ENCODE measurements at regions not wholly inside any gene's neighbourhood (a gene's known extent, or its start where the extent isn't known, plus 50 kb on each side); places are given as distances from the start of the nearest gene placed in this dataset.

- DNase-seq = no peak
- Mint-ChIP-seq H3K4me3 (no peak overlapping the region), H3K4me1 (no peaks in the 10 kb centered on the region), H3K36me3 (ENCODE audit: low read depth) (no peaks in the 10 kb centered on the region), H3K27me3 (no peaks in the 10 kb centered on the region), H3K9me3 (no peaks in the 10 kb centered on the region), H3K27ac (no peak overlapping the region)
- intact Hi-C loops (cut with micrococcal nuclease) = no loop called here
These were observed 193.5 kb upstream of the HDAC9 start for GRCh38 chr7:18302097-18302496.

- Mint-ChIP-seq H3K27me3 (no peaks in the 10 kb centered on the region), H3K9me3 (no peaks in the 10 kb centered on the region), H3K36me3 (ENCODE audit: low read depth) (no peaks in the 10 kb centered on the region), H3K4me1 (no peaks in the 10 kb centered on the region), H3K4me3 (no peak overlapping the region), H3K27ac (no peak overlapping the region)
- DNase-seq = no peak
- intact Hi-C loops (cut with micrococcal nuclease) = no loop called here
These were observed 189.7 kb upstream of the HDAC9 start for GRCh38 chr7:18305866-18306265.

DNA sequence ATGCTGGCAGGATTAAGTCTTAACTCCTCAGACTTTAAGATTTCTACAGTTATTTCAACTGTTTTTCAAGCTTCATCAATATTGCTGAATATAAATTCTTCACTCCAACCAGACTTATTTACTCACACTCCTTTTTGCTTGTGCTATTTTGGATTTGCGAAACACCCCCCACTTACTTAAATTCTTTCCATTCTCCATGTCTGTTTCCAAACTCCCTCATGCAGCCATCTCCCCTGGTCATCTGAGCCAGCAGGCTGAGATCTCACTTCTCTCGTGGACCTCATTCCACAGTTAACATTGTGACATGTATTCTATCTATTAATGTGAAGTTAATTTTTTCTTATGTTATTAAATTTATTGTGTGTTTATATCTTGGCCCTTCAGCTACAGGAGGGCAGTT is 188.9 kb upstream of the HDAC9 start:
- H3K27ac Mint-ChIP-seq = no peak overlapping the region
- H3K4me3 Mint-ChIP-seq = no peak overlapping the region
- H3K36me3 Mint-ChIP-seq (ENCODE audit: low read depth) = no peaks in the 10 kb centered on the region
- H3K4me1 Mint-ChIP-seq = no peaks in the 10 kb centered on the region
- no peaks in the 10 kb centered on the region for H3K9me3 Mint-ChIP-seq
- no peak for DNase-seq
- intact Hi-C loops (cut with micrococcal nuclease) = no loop called here
- H3K27me3 Mint-ChIP-seq = no peaks in the 10 kb centered on the region

GRCh38 chr7:18308938-18309337 is 186.6 kb upstream of the HDAC9 start:
- H3K27ac Mint-ChIP-seq = no peak overlapping the region
- no peak overlapping the region for H3K4me3 Mint-ChIP-seq
- H3K4me1 Mint-ChIP-seq = no peaks in the 10 kb centered on the region
- no peaks in the 10 kb centered on the region for H3K9me3 Mint-ChIP-seq
- H3K27me3 Mint-ChIP-seq = no peaks in the 10 kb centered on the region
- intact Hi-C loops (cut with micrococcal nuclease) = no loop called here
- DNase-seq = no peak
- H3K36me3 Mint-ChIP-seq (ENCODE audit: low read depth) = no peaks in the 10 kb centered on the region

DNA sequence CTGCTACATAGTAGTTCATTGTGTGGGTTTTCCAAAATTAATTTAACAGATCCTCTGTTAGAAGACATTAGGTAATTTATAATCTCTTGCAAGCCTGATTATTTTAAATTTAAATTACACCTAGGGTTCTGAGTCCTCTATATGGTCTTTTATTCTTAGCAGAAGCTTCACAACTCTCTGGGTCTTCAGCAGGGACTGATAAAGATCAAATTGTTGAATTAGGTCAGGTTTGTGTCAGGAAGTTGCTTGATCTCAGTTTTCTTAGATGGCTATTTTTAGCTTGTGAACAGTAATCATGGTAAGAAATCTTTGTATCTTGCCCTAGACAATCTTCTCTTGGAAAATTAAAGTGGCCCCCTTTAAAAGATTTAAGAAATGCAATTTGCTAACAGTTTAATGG is 183.1 kb upstream of the HDAC9 start:
- Mint-ChIP-seq H3K9me3 (no peaks in the 10 kb centered on the region), H3K4me3 (no peak overlapping the region), H3K27ac (no peak overlapping the region), H3K27me3 (no peaks in the 10 kb centered on the region), H3K36me3 (ENCODE audit: low read depth) (no peaks in the 10 kb centered on the region), H3K4me1 (no peaks in the 10 kb centered on the region)
- intact Hi-C loops (cut with micrococcal nuclease) = no loop called here
- no peak for DNase-seq

GRCh38 chr7:18313965-18314364 is 181.6 kb upstream of the HDAC9 start:
- no peaks in the 10 kb centered on the region for H3K27me3 Mint-ChIP-seq
- H3K9me3 Mint-ChIP-seq = no peaks in the 10 kb centered on the region
- no peak overlapping the region for H3K4me3 Mint-ChIP-seq
- H3K27ac Mint-ChIP-seq = no peak overlapping the region
- intact Hi-C loops (cut with micrococcal nuclease) = no loop called here
- no peaks in the 10 kb centered on the region for H3K4me1 Mint-ChIP-seq
- H3K36me3 Mint-ChIP-seq (ENCODE audit: low read depth) = no peaks in the 10 kb centered on the region
- DNase-seq = no peak

- H3K36me3 Mint-ChIP-seq (ENCODE audit: low read depth) = no peaks in the 10 kb centered on the region
- H3K27me3 Mint-ChIP-seq = no peaks in the 10 kb centered on the region
- H3K4me1 Mint-ChIP-seq = no peaks in the 10 kb centered on the region
- H3K27ac Mint-ChIP-seq = no peak overlapping the region
- intact Hi-C loops (cut with micrococcal nuclease) = no loop called here
- no peaks in the 10 kb centered on the region for H3K9me3 Mint-ChIP-seq
- no peak overlapping the region for H3K4me3 Mint-ChIP-seq
- no peak for DNase-seq
These were observed 180.3 kb upstream of the HDAC9 start for GRCh38 chr7:18315241-18315640.

- no peaks in the 10 kb centered on the region for H3K27me3 Mint-ChIP-seq
- H3K4me1 Mint-ChIP-seq = no peaks in the 10 kb centered on the region
- no peak overlapping the region for H3K27ac Mint-ChIP-seq
- H3K9me3 Mint-ChIP-seq = no peaks in the 10 kb centered on the region
- H3K36me3 Mint-ChIP-seq (ENCODE audit: low read depth) = no peaks in the 10 kb centered on the region
- H3K4me3 Mint-ChIP-seq = no peak overlapping the region
- no peak for DNase-seq
- intact Hi-C loops (cut with micrococcal nuclease) = no loop called here
These were observed 177.6 kb upstream of the HDAC9 start for GRCh38 chr7:18317941-18318340.

GRCh38 chr7:18320422-18320821 is 175.1 kb upstream of the HDAC9 start:
- no peak overlapping the region for H3K27ac Mint-ChIP-seq
- H3K4me1 Mint-ChIP-seq = no peaks in the 10 kb centered on the region
- no peaks in the 10 kb centered on the region for H3K27me3 Mint-ChIP-seq
- DNase-seq = no peak
- H3K9me3 Mint-ChIP-seq = no peaks in the 10 kb centered on the region
- no peaks in the 10 kb centered on the region for H3K36me3 Mint-ChIP-seq (ENCODE audit: low read depth)
- intact Hi-C loops (cut with micrococcal nuclease) = no loop called here
- H3K4me3 Mint-ChIP-seq = no peak overlapping the region

DNA sequence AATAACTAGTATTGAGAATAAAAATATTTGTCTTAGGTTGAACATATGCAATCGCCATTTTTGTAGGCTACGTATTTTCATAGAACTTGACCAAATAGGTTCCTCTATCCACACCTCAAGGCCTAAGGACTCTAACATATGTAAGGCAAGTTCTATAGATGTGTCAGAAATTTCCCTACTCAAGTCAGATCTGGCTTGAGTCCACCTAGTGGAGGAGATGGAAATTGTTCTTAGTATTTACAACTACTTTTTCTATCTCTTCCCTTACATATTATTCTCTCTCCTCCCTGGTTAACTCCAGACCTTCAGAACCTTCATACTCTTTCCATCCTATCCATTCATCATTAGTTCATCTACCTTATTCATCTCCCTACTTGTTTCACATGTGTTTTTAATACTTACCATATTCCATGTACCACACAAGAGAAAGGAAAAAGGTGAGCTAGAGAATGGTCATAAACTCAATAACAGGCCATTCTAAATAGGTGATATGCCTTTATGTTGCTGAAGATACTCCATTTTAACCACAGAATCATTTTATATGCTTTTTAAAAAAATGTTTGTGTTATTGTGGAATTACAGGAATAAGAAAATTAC is 174.5 kb upstream of the HDAC9 start:
- Mint-ChIP-seq H3K4me3 (no peak overlapping the region), H3K36me3 (ENCODE audit: low read depth) (no peaks in the 10 kb centered on the region), H3K27ac (no peak overlapping the region), H3K27me3 (no peaks in the 10 kb centered on the region), H3K9me3 (no peaks in the 10 kb centered on the region), H3K4me1 (no peaks in the 10 kb centered on the region)
- DNase-seq = no peak
- intact Hi-C loops (cut with micrococcal nuclease) = loop anchor here (1.0 kb wide), 1 partner anchor 551 kb away; no protein-coding TSS in a partner anchor

DNA sequence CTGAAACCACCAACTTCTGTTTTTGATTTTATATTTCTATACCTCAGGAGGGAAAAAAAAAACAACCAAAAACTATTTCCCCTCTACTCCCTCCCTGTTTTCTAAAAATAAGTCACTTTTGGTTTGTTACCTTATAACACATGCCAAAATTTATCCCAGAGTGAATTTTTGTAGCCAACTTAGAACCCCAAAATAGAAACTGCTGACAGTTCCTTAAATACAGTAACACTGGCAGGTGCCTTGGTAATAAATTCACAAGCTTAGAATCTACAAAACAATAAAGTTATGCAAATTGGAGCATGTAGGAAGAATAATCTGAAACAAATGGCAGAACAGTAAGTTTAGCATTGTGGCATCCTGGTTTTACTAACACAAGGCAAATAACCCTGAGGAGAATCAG is 165.0 kb upstream of the HDAC9 start:
- no peaks in the 10 kb centered on the region for H3K9me3 Mint-ChIP-seq
- no peaks in the 10 kb centered on the region for H3K36me3 Mint-ChIP-seq (ENCODE audit: low read depth)
- no peak overlapping the region for H3K27ac Mint-ChIP-seq
- H3K27me3 Mint-ChIP-seq = peaks cover 5% of the 10 kb centered on the region
- no peak for DNase-seq
- intact Hi-C loops (cut with micrococcal nuclease) = no loop called here
- H3K4me3 Mint-ChIP-seq = no peak overlapping the region
- no peaks in the 10 kb centered on the region for H3K4me1 Mint-ChIP-seq

DNA sequence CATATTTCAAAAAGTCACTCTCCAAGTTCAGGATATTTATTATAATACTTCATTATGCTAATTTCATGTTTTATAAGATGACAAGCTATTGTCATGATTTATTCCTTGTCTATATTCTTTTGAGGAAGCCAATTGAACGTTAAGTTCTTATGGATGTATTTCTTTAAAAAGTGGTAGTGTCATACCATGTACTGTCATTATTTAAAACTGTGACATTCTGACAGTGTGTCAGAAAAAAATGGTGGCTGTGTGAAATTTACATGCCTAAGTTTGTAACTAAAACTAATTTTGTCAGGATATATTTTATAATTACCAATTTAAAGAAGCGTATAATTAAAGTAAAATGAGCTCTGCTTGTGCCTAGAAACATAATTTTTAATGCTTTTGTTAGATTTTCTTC is 158.9 kb upstream of the HDAC9 start:
- Mint-ChIP-seq H3K27ac (no peak overlapping the region), H3K36me3 (ENCODE audit: low read depth) (no peaks in the 10 kb centered on the region), H3K27me3 (peaks cover 4% of the 10 kb centered on the region), H3K9me3 (no peaks in the 10 kb centered on the region), H3K4me1 (no peaks in the 10 kb centered on the region), H3K4me3 (no peak overlapping the region)
- no peak for DNase-seq
- intact Hi-C loops (cut with micrococcal nuclease) = no loop called here

- Mint-ChIP-seq H3K4me1 (no peaks in the 10 kb centered on the region), H3K36me3 (ENCODE audit: low read depth) (no peaks in the 10 kb centered on the region), H3K27ac (no peak overlapping the region), H3K27me3 (peaks cover 4% of the 10 kb centered on the region), H3K4me3 (no peak overlapping the region), H3K9me3 (no peaks in the 10 kb centered on the region)
- DNase-seq = no peak
- intact Hi-C loops (cut with micrococcal nuclease) = no loop called here
These were observed 158.3 kb upstream of the HDAC9 start for GRCh38 chr7:18337048-18337809.

DNA sequence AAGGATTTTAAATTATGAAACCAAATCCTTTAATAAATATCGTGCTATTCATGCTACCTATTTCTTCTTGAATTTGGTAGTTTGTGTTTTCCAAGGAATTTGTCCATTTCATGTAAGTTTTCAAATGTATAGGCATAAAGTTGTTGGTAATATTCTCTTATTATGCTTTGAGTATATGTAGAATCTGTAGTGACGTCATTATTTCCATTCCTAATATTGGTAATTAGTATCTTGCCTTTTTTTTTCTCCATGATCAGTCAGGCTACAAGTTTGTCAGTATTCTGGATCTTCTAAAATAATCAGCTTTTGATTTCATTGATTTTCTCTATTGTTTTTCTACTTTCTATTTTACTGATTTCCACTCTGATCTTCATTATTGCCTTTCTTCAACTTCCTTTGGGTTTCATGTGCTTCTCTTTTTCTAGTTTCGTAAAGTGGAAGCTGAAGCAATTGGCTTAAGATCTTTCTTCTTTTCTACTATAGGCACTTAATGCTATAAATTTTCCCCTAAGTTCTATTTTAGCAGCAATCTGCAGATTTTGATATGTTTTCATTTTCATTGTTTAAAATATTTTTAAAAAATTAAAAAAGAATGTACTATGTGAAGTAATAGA is 156.5 kb upstream of the HDAC9 start:
- H3K9me3 Mint-ChIP-seq = no peaks in the 10 kb centered on the region
- H3K27me3 Mint-ChIP-seq = peaks cover 4% of the 10 kb centered on the region
- no peak for DNase-seq
- H3K4me1 Mint-ChIP-seq = no peaks in the 10 kb centered on the region
- H3K36me3 Mint-ChIP-seq (ENCODE audit: low read depth) = no peaks in the 10 kb centered on the region
- intact Hi-C loops (cut with micrococcal nuclease) = no loop called here
- no peak overlapping the region for H3K4me3 Mint-ChIP-seq
- no peak overlapping the region for H3K27ac Mint-ChIP-seq
